ENCODE measurements at regions not wholly inside any gene's neighbourhood (a gene's known extent, or its start where the extent isn't known, plus 50 kb on each side); places are given as distances from the start of the nearest gene placed in this dataset.

DNA sequence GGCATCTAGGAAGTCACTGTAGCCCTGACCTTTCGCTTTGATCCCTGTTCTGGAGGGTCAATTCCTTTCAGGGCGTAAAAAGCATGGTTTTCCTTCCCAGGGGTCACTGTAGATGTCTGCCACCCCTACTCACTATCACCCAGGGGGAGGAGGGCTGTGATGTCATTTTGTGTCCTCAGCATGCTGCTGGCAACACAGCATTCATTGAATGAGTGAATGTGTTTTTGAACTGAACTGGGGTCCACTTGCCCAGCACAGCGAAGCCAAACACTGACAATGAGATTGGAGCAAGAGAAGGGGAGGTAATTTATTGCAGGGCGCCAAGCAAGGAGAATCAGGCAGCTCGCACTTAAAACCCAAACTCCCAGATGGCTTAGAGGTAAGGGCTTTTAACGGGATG lies 78.2 kb upstream of the PGBD5 start:
- no peak for TF ChIP-seq RXRA (IDR thresholded peaks at IDR 0.05)
- TF ChIP-seq, protein P1, sequence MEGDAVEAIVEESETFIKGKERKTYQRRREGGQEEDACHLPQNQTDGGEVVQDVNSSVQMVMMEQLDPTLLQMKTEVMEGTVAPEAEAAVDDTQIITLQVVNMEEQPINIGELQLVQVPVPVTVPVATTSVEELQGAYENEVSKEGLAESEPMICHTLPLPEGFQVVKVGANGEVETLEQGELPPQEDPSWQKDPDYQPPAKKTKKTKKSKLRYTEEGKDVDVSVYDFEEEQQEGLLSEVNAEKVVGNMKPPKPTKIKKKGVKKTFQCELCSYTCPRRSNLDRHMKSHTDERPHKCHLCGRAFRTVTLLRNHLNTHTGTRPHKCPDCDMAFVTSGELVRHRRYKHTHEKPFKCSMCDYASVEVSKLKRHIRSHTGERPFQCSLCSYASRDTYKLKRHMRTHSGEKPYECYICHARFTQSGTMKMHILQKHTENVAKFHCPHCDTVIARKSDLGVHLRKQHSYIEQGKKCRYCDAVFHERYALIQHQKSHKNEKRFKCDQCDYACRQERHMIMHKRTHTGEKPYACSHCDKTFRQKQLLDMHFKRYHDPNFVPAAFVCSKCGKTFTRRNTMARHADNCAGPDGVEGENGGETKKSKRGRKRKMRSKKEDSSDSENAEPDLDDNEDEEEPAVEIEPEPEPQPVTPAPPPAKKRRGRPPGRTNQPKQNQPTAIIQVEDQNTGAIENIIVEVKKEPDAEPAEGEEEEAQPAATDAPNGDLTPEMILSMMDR (IDR thresholded peaks at IDR 0.05; ENCODE audit: low read depth, low read length, missing input control) = no peak
